Mesenchymal stem cell (in vitro differentiated cells and primary cell): ENCODE measurements at regions not wholly inside any gene's neighbourhood (a gene's known extent, or its start where the extent isn't known, plus 50 kb on each side); places are given as distances from the start of the nearest gene placed in this dataset.

Experiments used
- DNase-seq: peaks from one replicate; pipeline ENCODE4 v3.0.0-alpha.2; 2013
- H2AFZ ChIP-seq: one replicate; pipeline ENCODE4 v1.6.1; 2013; ENCODE audit warnings: low read depth, mild to moderate bottlenecking, control low read depth, inconsistent platforms, low read length, moderate library complexity
- H2AK5ac ChIP-seq: 2 replicates; pipeline ENCODE4 v1.6.1; 2013; ENCODE audit warnings: low read length, moderate library complexity, mild to moderate bottlenecking, inconsistent platforms; ENCODE audit not compliant: severe bottlenecking
- H2BK120ac ChIP-seq: one replicate; pipeline ENCODE4 v1.6.1; 2013; ENCODE audit warnings: low read depth, mild to moderate bottlenecking, inconsistent platforms, low read length, moderate library complexity
- H2BK12ac ChIP-seq, 2 experiments: one replicate each; pipeline ENCODE4 v1.6.1; 2013; ENCODE audit warnings: inconsistent platforms in 2 of 2, low read length in 2 of 2, mild to moderate bottlenecking in 2 of 2, moderate library complexity in 2 of 2, control low read depth in 1 of 2
- H2BK15ac ChIP-seq: one replicate; pipeline ENCODE4 v1.6.1; 2013; ENCODE audit warnings: mild to moderate bottlenecking, low read depth, inconsistent platforms; ENCODE audit not compliant: poor library complexity, severe bottlenecking
- H2BK5ac ChIP-seq: 2 replicates; pipeline ENCODE4 v1.6.1; 2013; ENCODE audit warnings: low read depth, mild to moderate bottlenecking, low read length, control low read depth, inconsistent platforms; ENCODE audit not compliant: poor library complexity, severe bottlenecking
- H3K14ac ChIP-seq, 2 experiments: one replicate each; pipeline ENCODE4 v1.6.1; 2013; ENCODE audit warnings: inconsistent platforms in 2 of 2, low read length in 2 of 2, control low read depth in 1 of 2, mild to moderate bottlenecking in 1 of 2, moderate library complexity in 1 of 2
- H3K18ac ChIP-seq, 2 experiments: one replicate each; pipeline ENCODE4 v1.6.1; 2013; ENCODE audit warnings: inconsistent platforms in 2 of 2, low read length in 2 of 2, control low read depth in 1 of 2, low read depth in 1 of 2, mild to moderate bottlenecking in 1 of 2
- H3K23ac ChIP-seq, 2 experiments: one replicate each; pipeline ENCODE4 v1.6.1; 2013; ENCODE audit warnings: inconsistent platforms in 2 of 2, low read length in 2 of 2, mild to moderate bottlenecking in 2 of 2, moderate library complexity in 2 of 2, control low read depth in 1 of 2
- H3K27ac ChIP-seq: 2 replicates; pipeline ENCODE4 v1.5.1; 2013; ENCODE audit warnings: mild to moderate bottlenecking, moderate library complexity, low read length, control low read depth, inconsistent platforms; ENCODE audit not compliant: poor library complexity, severe bottlenecking
- H3K27me3 ChIP-seq, 2 experiments: 2 replicates each; pipeline versions ENCODE4 v1.6.1 to v1.7.0; 2013; ENCODE audit warnings: low read length in 2 of 2, mild to moderate bottlenecking in 2 of 2, moderate library complexity in 2 of 2, control low read depth in 1 of 2, inconsistent platforms in 1 of 2; ENCODE audit not compliant: control insufficient read depth in 1 of 2, insufficient read depth in 1 of 2
- H3K36me3 ChIP-seq, 2 experiments: 2 replicates each; pipeline versions ENCODE4 v1.6.1 to v1.7.0; 2013; ENCODE audit warnings: low read length in 2 of 2, control low read depth in 1 of 2, inconsistent platforms in 1 of 2, low read depth in 1 of 2, mild to moderate bottlenecking in 1 of 2; ENCODE audit not compliant: insufficient read depth in 2 of 2, control insufficient read depth in 1 of 2
- H3K4ac ChIP-seq, 2 experiments: one replicate each; pipeline ENCODE4 v1.6.1; 2013; ENCODE audit warnings: inconsistent platforms in 2 of 2, low read length in 2 of 2, mild to moderate bottlenecking in 2 of 2, moderate library complexity in 2 of 2, control low read depth in 1 of 2, low read depth in 1 of 2
- H3K4me1 ChIP-seq: 2 replicates; pipeline ENCODE4 v1.6.1; 2013; ENCODE audit warnings: low read depth, low read length, control low read depth; ENCODE audit not compliant: control insufficient read depth, insufficient read depth
- H3K4me2 ChIP-seq: 2 replicates; pipeline ENCODE4 v1.6.1; 2013; ENCODE audit warnings: low read length, mild to moderate bottlenecking, inconsistent platforms; ENCODE audit not compliant: poor library complexity, severe bottlenecking
- H3K4me3 ChIP-seq, 2 experiments: 2 replicates each; pipeline versions ENCODE4 v1.5.1 to v1.7.0; 2013; ENCODE audit warnings: low read length in 2 of 2, mild to moderate bottlenecking in 2 of 2, control low read depth in 1 of 2, low read depth in 1 of 2; ENCODE audit not compliant: insufficient read depth in 1 of 2
- H3K79me1 ChIP-seq: replicated peaks from 2 replicates; pipeline ENCODE4 v1.6.1; 2013; ENCODE audit warnings: mild to moderate bottlenecking, control low read depth, low read length, inconsistent platforms; ENCODE audit not compliant: poor library complexity, severe bottlenecking
- H3K9ac ChIP-seq: 2 replicates; pipeline ENCODE4 v1.7.0; 2013; ENCODE audit warnings: mild to moderate bottlenecking, low read length, moderate library complexity
- H3K9me3 ChIP-seq: 2 replicates; pipeline ENCODE4 v1.7.0; 2013; ENCODE audit warnings: mild to moderate bottlenecking, low read length; ENCODE audit not compliant: control insufficient read depth
- H4K8ac ChIP-seq: one replicate; pipeline ENCODE4 v1.6.1; 2013; ENCODE audit warnings: inconsistent platforms, mild to moderate bottlenecking, low read length, moderate library complexity
- H4K91ac ChIP-seq: one replicate; pipeline ENCODE4 v1.6.1; 2013; ENCODE audit warnings: mild to moderate bottlenecking, low read length, inconsistent platforms
- WGBS: methylation state at CpG from one replicate; pipeline ENCODE4 v1.1.7; 2013; ENCODE audit warnings: mixed read lengths; 5-methylcytosine and 5-hydroxymethylcytosine counted together

DNA sequence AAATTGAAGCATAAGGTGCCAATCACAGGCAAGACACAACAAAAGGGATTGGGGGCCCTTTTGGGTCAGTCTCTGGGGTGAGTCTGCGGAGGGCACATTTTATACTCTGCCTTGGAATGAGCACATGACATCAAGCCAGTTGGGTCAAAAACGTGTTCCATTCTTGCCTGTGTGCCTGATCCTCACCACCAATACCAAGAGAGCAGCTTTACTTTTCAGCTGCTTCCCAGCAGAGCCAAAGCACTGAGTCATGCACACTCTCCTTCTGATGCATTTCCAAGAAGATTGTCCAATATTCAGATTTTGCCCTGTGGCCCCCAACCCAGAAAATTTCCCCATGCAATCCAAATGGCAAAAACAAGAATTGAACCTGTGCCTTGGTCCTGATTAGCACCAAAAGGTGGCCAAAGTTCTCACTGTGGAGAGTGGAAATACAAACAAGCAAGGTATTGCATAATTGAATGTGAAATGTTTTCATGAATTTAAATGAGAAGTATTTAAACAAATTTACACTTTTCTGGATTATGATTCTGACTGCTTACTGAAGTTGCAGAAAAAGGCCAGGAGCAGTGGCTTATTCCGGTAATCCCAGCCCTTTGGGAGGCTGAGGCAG is 217.8 kb upstream of the SOX9 start:
- peaks cover 4% of the 10 kb centered on the region for H3K9me3 ChIP-seq
- H3K9ac ChIP-seq, result no peak overlapping the region
- H3K27me3 ChIP-seq, result no peaks in the 10 kb centered on the region
- no peak overlapping the region for H3K4ac ChIP-seq
- no peaks in the 10 kb centered on the region for H3K79me1 ChIP-seq
- no peak overlapping the region for H3K27ac ChIP-seq
- H4K8ac ChIP-seq, result no peak overlapping the region
- H3K23ac ChIP-seq, result no peak overlapping the region
- H2BK5ac ChIP-seq, result no peak overlapping the region
- no peaks in the 10 kb centered on the region for H3K4me1 ChIP-seq
- H3K14ac ChIP-seq, result no peak overlapping the region
- H3K18ac ChIP-seq, result no peak overlapping the region
- no peak overlapping the region for H3K4me2 ChIP-seq
- no peak overlapping the region for H2BK12ac ChIP-seq
- no peak overlapping the region for H2AFZ ChIP-seq
- no peak overlapping the region for H4K91ac ChIP-seq
- DNase-seq, result no peak
- no peak overlapping the region for H3K4me3 ChIP-seq
- H2BK120ac ChIP-seq, result no peak overlapping the region
- WGBS, result 85% methylated on average over 3 of the region's 3 CpGs
- H3K36me3 ChIP-seq, result no peaks in the 10 kb centered on the region
- H2AK5ac ChIP-seq, result no peak overlapping the region
- H2BK15ac ChIP-seq, result no peak overlapping the region

DNA sequence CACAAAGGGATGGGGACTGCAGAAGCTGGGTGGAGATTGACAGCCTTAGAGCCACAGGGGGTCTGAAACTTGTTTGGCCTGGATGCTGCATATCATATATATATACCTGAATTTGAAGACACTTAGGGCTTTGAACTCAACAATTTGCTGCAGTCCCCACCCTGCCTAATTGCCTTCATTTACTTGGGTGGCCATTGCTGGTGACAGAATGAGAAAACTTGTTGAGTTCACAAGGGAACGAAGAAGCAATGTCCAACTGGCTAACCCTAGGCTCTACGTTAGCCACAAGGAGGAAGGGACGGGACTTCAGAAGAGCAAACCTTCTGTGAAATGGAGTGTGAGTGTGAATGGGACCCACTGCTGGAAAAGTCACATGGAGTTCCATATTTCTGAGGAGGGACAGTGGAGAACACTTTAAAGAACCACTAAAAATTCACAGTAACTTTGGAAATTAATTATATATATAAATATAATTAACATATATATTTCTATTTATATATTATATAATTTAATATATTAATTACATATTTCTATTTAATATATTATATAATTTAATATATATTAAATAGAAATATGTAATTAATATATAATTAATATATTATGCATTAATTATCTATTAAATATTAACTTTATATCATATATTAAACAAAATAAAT is 215.3 kb upstream of the SOX9 start:
- Histone ChIP-seq H3K4me1 (no peaks in the 10 kb centered on the region), H3K4ac (no peak overlapping the region)

DNA sequence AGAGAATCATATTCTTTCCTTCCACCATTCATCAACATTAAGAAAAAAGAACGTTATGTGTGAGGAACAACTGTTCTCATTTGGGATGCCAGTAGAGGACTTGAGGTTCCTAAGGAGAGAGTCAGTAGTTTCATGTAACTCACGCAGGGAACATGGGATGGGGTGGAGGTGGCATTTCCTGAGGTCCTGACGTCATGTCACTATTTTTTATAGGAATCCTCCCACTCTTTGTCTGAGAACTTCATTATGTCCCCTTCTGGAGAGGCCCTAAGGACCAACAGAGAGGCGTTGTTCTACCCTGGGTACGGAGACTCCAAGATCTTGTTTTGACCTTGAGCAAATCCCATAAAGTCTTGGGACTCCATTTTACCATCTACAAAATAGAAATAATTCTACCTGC is 211.7 kb upstream of the SOX9 start:
- H3K9me3 ChIP-seq, result no peaks in the 10 kb centered on the region
- H3K4me2 ChIP-seq, result no peak overlapping the region
- no peak overlapping the region for H4K91ac ChIP-seq
- no peaks in the 10 kb centered on the region for H3K79me1 ChIP-seq
- no peaks in the 10 kb centered on the region for H3K27me3 ChIP-seq
- no peak overlapping the region for H2BK5ac ChIP-seq
- no peak overlapping the region for H2BK120ac ChIP-seq
- no peaks in the 10 kb centered on the region for H3K4me1 ChIP-seq
- no peak overlapping the region for H3K27ac ChIP-seq
- H3K14ac ChIP-seq, result no peak overlapping the region
- no peak overlapping the region for H2BK15ac ChIP-seq
- no peak overlapping the region for H3K4me3 ChIP-seq
- 83% methylated on average over 5 of the region's 5 CpGs for WGBS
- H3K36me3 ChIP-seq, result no peaks in the 10 kb centered on the region
- no peak overlapping the region for H3K4ac ChIP-seq
- no peak overlapping the region for H3K23ac ChIP-seq
- no peak for DNase-seq
- H2AFZ ChIP-seq, result no peak overlapping the region
- H4K8ac ChIP-seq, result no peak overlapping the region
- no peak overlapping the region for H3K9ac ChIP-seq
- no peak overlapping the region for H2AK5ac ChIP-seq
- no peak overlapping the region for H3K18ac ChIP-seq
- no peak overlapping the region for H2BK12ac ChIP-seq

More for the DNA sequence above, 215.3 kb upstream of the SOX9 start:
- no peak overlapping the region for H2BK5ac ChIP-seq
- no peak overlapping the region for H4K91ac ChIP-seq
- no peak overlapping the region for H2BK15ac ChIP-seq
- no peaks in the 10 kb centered on the region for H3K27me3 ChIP-seq
- H3K27ac ChIP-seq, result no peak overlapping the region
- no peak overlapping the region for H3K4me2 ChIP-seq
- DNase-seq, result no peak
- H3K9me3 ChIP-seq, result no peaks in the 10 kb centered on the region
- WGBS, result 87% methylated on average over 3 of the region's 3 CpGs
- no peak overlapping the region for H3K4me3 ChIP-seq
- no peak overlapping the region for H2AFZ ChIP-seq
- no peak overlapping the region for H3K23ac ChIP-seq
- no peaks in the 10 kb centered on the region for H3K36me3 ChIP-seq
- H4K8ac ChIP-seq, result no peak overlapping the region
- H2BK12ac ChIP-seq, result no peak overlapping the region
- no peak overlapping the region for H3K9ac ChIP-seq
- no peak overlapping the region for H3K18ac ChIP-seq
- H2AK5ac ChIP-seq, result no peak overlapping the region
- H3K14ac ChIP-seq, result no peak overlapping the region
- H3K79me1 ChIP-seq, result no peaks in the 10 kb centered on the region
- no peak overlapping the region for H2BK120ac ChIP-seq

DNA sequence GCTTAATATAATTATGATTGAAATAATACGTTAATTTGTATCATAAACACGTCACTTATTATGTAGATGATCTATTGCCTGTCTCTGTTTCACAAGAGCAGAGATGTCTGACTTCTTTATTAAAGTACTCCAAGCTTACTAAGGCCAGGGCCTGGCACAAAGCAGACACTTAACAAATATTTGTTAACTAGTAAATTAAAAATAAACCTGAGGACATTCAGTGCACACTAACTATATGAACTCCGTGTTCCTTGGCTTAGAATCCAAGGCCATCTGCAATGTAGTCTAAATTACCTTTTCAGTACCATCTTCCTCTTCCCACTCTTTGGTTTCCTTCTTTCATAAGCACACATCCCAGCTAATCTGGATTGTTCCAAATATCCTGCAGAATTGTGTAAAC is 210.8 kb upstream of the SOX9 start:
- no peak overlapping the region for H2BK5ac ChIP-seq
- H2AFZ ChIP-seq, result no peak overlapping the region
- H3K9ac ChIP-seq, result no peak overlapping the region
- H2BK120ac ChIP-seq, result no peak overlapping the region
- no peak overlapping the region for H3K4me2 ChIP-seq
- no peak overlapping the region for H3K14ac ChIP-seq
- no peaks in the 10 kb centered on the region for H3K27me3 ChIP-seq
- H3K4me3 ChIP-seq, result no peak overlapping the region
- no peaks in the 10 kb centered on the region for H3K9me3 ChIP-seq
- no peaks in the 10 kb centered on the region for H3K79me1 ChIP-seq
- no peak overlapping the region for H2AK5ac ChIP-seq
- H3K23ac ChIP-seq, result no peak overlapping the region
- no peak overlapping the region for H4K8ac ChIP-seq
- no peak overlapping the region for H3K4ac ChIP-seq
- no peak overlapping the region for H4K91ac ChIP-seq
- no peak overlapping the region for H3K18ac ChIP-seq
- H2BK15ac ChIP-seq, result no peak overlapping the region
- no peak overlapping the region for H2BK12ac ChIP-seq
- H3K27ac ChIP-seq, result no peak overlapping the region
- DNase-seq, result no peak
- H3K4me1 ChIP-seq, result no peaks in the 10 kb centered on the region
- H3K36me3 ChIP-seq, result no peaks in the 10 kb centered on the region
- WGBS, result 94% methylated on average over 2 of the region's 3 CpGs
